Breast epithelium (tissue), 4 donors: ENCODE measurements at regions not wholly inside any gene's neighbourhood (a gene's known extent, or its start where the extent isn't known, plus 50 kb on each side); places are given as distances from the start of the nearest gene placed in this dataset.
"Not testable (repeated sequence)": the region's sequence is repeated elsewhere in the genome, so short reads cannot be mapped to it uniquely, and the experiment has no call there.

Source experiments
- DNase-seq, 2 donors: peaks; one replicate each; pipeline ENCODE4 v3.0.0-alpha.2; 2019; ENCODE audit warnings: low spot score in 2 of 2
- H3K27ac ChIP-seq, 2 donors: fragments of 200-600 bp; sonication (generic) in 1 of 2; one replicate each; pipeline ENCODE4 v1.5.1; 2016 to 2019; ENCODE audit warnings: mild to moderate bottlenecking in 1 of 2
- H3K27me3 ChIP-seq, 2 donors: fragments of 200-600 bp; sonication (generic) in 1 of 2; one replicate each; pipeline versions ENCODE4 v1.5.1 to v1.6.0; 2017 to 2019; ENCODE audit warnings: control low read depth in 1 of 2, mild to moderate bottlenecking in 1 of 2
- H3K36me3 ChIP-seq: fragments of 200-600 bp; one replicate; pipeline ENCODE4 v1.5.1; 2019
- H3K4me1 ChIP-seq, 2 donors: fragments of 200-600 bp; sonication (generic); one replicate each; pipeline ENCODE4 v1.5.1; 2016 to 2019; ENCODE audit warnings: control low read depth in 1 of 2
- H3K4me3 ChIP-seq, 3 donors: fragments of 200-600 bp; sonication (generic); 1 replicate in 2 of 3; 2 replicates in 1 of 3; pipeline ENCODE4 v1.5.1; 2016 to 2019; ENCODE audit warnings: mild to moderate bottlenecking in 3 of 3, moderate library complexity in 2 of 3
- H3K9me3 ChIP-seq, 2 donors: fragments of 200-600 bp; sonication (generic) in 1 of 2; one replicate each; pipeline ENCODE4 v1.5.1; 2016 to 2019; ENCODE audit warnings: control low read depth in 1 of 2
- POLR2A ChIP-seq: fragments of 450-650 bp; IDR thresholded peaks from one replicate; pipeline ENCODE4 v1.6.1; 2016; ENCODE audit warnings: antibody characterized with exemption, mild to moderate bottlenecking, moderate library complexity
- POLR2AphosphoS5 ChIP-seq, 3 donors: sonication (generic); formaldehyde crosslinking; IDR thresholded peaks; one replicate each; pipeline ENCODE4 v1.6.1; 2017; ENCODE audit warnings: antibody characterized with exemption in 3 of 3
- intact Hi-C: fragments of 100-400 bp; cut with DNase I; formaldehyde crosslinking; loops from one replicate; pipeline ENCODE4 v1.15.1; 2023; ENCODE audit warnings: low total_unique reads
- TF ChIP-seq, protein P1 (sequence below), 3 donors: fragments of 450-650 bp; IDR thresholded peaks; one replicate each; pipeline ENCODE4 v1.5.1; 2016 to 2017; ENCODE audit warnings: antibody characterized with exemption in 3 of 3, mild to moderate bottlenecking in 3 of 3, moderate library complexity in 3 of 3

DNA sequence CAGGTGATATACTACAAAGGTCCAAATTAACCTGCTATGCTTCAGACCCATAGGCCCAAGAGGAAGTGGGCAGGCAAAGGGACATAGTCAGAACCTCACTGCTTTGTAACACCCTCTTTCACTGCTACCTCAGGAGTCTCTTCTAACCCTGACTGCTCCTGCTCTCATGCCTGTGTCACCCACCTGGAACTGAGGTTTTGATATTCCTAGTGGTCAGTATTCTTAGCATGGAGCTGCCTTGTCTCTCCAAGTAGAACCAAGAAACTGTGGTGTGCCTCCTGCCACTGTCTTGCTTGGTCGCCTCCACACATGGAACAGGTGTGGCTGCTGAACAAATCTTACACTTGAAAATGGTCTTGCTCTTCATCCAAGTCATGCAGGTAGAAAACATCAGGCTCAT, 677.5 kb downstream of the XPNPEP1 start:
- Histone ChIP-seq H3K27ac (no peak overlapping the region), H3K9me3 (peaks cover 0 to 3% of the 10 kb centered on the region in 2 donors), H3K4me1 (no peaks in the 10 kb centered on the region), H3K4me3 (no peak overlapping the region), H3K27me3 (no peaks in the 10 kb centered on the region), H3K36me3 (no peaks in the 10 kb centered on the region)
- TF ChIP-seq, protein P1, sequence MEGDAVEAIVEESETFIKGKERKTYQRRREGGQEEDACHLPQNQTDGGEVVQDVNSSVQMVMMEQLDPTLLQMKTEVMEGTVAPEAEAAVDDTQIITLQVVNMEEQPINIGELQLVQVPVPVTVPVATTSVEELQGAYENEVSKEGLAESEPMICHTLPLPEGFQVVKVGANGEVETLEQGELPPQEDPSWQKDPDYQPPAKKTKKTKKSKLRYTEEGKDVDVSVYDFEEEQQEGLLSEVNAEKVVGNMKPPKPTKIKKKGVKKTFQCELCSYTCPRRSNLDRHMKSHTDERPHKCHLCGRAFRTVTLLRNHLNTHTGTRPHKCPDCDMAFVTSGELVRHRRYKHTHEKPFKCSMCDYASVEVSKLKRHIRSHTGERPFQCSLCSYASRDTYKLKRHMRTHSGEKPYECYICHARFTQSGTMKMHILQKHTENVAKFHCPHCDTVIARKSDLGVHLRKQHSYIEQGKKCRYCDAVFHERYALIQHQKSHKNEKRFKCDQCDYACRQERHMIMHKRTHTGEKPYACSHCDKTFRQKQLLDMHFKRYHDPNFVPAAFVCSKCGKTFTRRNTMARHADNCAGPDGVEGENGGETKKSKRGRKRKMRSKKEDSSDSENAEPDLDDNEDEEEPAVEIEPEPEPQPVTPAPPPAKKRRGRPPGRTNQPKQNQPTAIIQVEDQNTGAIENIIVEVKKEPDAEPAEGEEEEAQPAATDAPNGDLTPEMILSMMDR (IDR thresholded peaks at IDR 0.05) = no peak
- no peak for TF ChIP-seq POLR2A
- TF ChIP-seq POLR2AphosphoS5 (IDR thresholded peaks at IDR 0.05) = no peak
- no peak for DNase-seq
- intact Hi-C loops = no loop called here

DNA sequence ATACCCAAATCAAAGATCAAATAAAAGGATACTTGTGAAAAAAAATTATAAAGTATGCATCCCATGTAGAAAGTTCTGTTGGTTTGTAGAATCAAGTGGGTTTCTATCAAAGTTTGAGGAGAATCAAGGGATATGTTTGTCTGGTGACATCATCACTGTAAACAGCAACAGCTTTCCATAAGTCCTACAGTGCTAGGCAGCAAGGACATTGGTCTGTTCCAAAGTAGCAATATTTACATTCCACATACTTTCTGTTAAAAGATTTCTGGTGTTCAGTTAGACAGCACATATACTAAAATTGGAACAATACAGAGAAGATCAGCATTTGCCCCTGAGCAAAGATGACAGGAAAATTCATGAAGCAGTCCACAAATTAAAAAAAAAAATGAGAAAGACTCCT, 683.9 kb downstream of the XPNPEP1 start:
- DNase-seq = no peak
- H3K4me3 ChIP-seq = no peak overlapping the region
- no peaks in the 10 kb centered on the region for H3K27me3 ChIP-seq
- H3K27ac ChIP-seq = no peak overlapping the region
- TF ChIP-seq POLR2A (no peak), POLR2AphosphoS5 (IDR thresholded peaks at IDR 0.05) (no peak)
- TF ChIP-seq, protein P1 (IDR thresholded peaks at IDR 0.05) = no peak
- peaks cover 0 to 6% of the 10 kb centered on the region in 2 donors for H3K9me3 ChIP-seq
- H3K36me3 ChIP-seq = no peaks in the 10 kb centered on the region
- intact Hi-C loops = no loop called here
- no peaks in the 10 kb centered on the region for H3K4me1 ChIP-seq

DNA sequence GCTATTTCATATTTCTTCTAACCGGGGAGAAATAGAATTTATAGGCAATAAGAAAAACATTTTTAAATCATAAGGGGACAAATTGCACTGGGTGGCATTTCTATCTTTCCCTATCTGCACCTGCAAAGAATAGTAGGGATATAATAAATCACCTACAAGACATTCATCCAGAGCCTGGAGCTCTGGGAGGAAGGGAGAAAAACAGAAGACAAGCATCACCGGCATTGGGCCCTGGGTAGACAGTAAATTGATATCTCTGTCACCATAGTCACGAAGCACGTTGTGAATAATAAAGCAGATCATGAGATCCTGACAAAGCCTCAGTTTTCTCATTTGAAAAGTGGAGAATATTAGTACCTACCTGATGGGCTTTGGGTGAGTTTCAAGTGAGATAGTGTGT, 685.6 kb downstream of the XPNPEP1 start:
- intact Hi-C loops = no loop called here
- H3K27me3 ChIP-seq = no peaks in the 10 kb centered on the region
- no peak for DNase-seq
- H3K9me3 ChIP-seq = peaks cover 0 to 6% of the 10 kb centered on the region in 2 donors
- TF ChIP-seq POLR2A (no peak), POLR2AphosphoS5 (IDR thresholded peaks at IDR 0.05) (no peak)
- TF ChIP-seq, protein P1 (IDR thresholded peaks at IDR 0.05) = no peak
- H3K36me3 ChIP-seq = no peaks in the 10 kb centered on the region
- H3K4me3 ChIP-seq = no peak overlapping the region
- H3K4me1 ChIP-seq = no peaks in the 10 kb centered on the region
- H3K27ac ChIP-seq = no peak overlapping the region

DNA sequence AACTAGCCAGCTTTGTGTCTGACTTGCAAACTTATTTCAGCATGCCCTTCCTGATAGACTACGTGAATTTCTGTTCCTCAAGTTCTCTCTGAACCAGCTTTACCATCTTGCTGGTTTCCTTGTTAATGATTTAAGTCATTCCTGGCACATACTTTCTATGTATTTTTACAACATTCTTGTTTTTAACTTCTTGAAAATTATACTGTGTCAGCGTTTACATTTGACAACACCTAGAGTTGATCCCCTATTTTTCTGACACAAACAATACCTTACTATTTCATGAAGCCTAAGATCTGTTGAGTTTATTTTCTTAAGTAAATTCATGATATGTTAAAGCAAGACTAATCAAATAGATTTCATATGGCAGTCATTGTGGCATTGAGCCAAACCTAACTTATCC, 686.3 kb downstream of the XPNPEP1 start:
- TF ChIP-seq POLR2AphosphoS5 (IDR thresholded peaks at IDR 0.05) (no peak), POLR2A (no peak)
- TF ChIP-seq, protein P1 (IDR thresholded peaks at IDR 0.05) = no peak

DNA sequence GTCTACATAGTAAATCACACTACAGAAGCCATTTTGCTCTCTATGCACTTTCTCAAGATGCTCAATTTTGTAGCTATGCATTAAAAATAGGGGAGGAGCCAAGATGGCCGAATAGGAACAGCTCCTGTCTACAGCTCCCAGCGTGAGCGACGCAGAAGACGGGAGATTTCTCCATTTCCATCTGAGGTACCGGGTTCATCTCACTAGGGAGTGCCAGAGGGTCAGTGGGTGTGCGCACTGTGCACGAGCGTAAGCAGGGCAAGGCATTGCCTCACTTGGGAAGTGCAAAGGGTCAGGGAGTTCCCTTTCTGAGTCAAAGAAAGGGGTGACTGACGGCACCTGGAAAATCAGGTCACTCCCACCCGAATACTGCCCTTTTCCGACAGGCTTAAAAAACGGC, 699.8 kb downstream of the XPNPEP1 start:
- H3K27me3 ChIP-seq, H3K9me3 ChIP-seq, intact Hi-C loops, H3K4me3 ChIP-seq, H3K4me1 ChIP-seq, DNase-seq, H3K27ac ChIP-seq, H3K36me3 ChIP-seq: not testable (repeated sequence)

More for the DNA sequence above, 686.3 kb downstream of the XPNPEP1 start:
- H3K27me3 ChIP-seq = no peaks in the 10 kb centered on the region
- peaks cover 0 to 6% of the 10 kb centered on the region in 2 donors for H3K9me3 ChIP-seq
- no peaks in the 10 kb centered on the region for H3K4me1 ChIP-seq
- no peaks in the 10 kb centered on the region for H3K36me3 ChIP-seq
- H3K27ac ChIP-seq = no peak overlapping the region
- intact Hi-C loops = no loop called here
- DNase-seq = no peak
- H3K4me3 ChIP-seq = no peak overlapping the region

DNA sequence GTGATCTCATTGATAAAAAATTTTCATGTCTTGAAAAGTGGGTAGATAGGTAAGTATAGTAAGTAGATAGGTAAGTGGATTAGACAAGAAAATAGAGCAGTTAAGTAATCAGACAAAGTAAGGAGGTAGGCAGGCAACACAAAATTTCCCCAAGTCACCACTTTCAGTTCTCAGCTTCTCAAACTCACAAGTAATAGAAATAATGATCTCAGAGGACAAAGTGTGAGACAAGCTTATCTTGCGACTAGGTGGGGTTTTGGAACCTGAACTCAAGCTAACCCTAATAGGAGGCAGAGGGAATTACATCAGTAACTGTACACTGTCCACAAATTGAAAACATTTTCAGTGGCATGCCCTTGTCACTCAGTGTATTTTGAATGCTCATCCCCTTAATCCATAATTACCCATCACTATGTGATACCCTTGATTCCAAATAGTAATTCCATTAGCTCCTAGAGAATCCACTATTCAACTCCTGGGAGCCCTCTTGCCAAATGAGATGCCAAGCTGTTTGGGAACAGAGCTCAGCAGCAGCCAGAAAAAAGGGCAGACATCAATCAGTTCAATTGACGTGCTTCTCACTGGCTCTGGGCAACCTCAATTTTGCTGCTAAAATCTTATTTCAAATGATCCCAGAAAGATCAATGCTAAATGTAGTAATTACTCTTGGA, 703.2 kb downstream of the XPNPEP1 start:
- Histone ChIP-seq H3K27me3 (no peaks in the 10 kb centered on the region), H3K36me3 (no peaks in the 10 kb centered on the region), H3K4me1 (no peaks in the 10 kb centered on the region), H3K27ac (no peak overlapping the region), H3K4me3 (no peak overlapping the region), H3K9me3 (no peaks in the 10 kb centered on the region)
- TF ChIP-seq, protein P1 (IDR thresholded peaks at IDR 0.05) = no peak
- TF ChIP-seq POLR2AphosphoS5 (IDR thresholded peaks at IDR 0.05) = no peak
- no peak for TF ChIP-seq POLR2A
- intact Hi-C loops = no loop called here
- DNase-seq = no peak
